Vagina (tissue), 2 donors: ENCODE measurements at regions not wholly inside any gene's neighbourhood (a gene's known extent, or its start where the extent isn't known, plus 50 kb on each side); places are given as distances from the start of the nearest gene placed in this dataset.

ENCODE experiments used
- POLR2A ChIP-seq, 2 donors: fragments of 450-650 bp; IDR thresholded peaks; one replicate each; pipeline ENCODE4 v1.6.1; 2017; ENCODE audit warnings: antibody characterized with exemption in 2 of 2, mild to moderate bottlenecking in 2 of 2, moderate library complexity in 2 of 2
- TF ChIP-seq, protein P1 (sequence below), 3 experiments: fragments of 450-650 bp in 2 of 3; fragments of 200-600 bp in 1 of 3; sonication (generic) in 1 of 3; IDR thresholded peaks; one replicate each; pipeline ENCODE4 v1.5.1; 2017 to 2019; ENCODE audit warnings: antibody characterized with exemption in 3 of 3, mild to moderate bottlenecking in 2 of 3, moderate library complexity in 2 of 3

GRCh38 chr3:35144011-35144410 is 495.3 kb upstream of the ARPP21 start:
- TF ChIP-seq, protein P1, sequence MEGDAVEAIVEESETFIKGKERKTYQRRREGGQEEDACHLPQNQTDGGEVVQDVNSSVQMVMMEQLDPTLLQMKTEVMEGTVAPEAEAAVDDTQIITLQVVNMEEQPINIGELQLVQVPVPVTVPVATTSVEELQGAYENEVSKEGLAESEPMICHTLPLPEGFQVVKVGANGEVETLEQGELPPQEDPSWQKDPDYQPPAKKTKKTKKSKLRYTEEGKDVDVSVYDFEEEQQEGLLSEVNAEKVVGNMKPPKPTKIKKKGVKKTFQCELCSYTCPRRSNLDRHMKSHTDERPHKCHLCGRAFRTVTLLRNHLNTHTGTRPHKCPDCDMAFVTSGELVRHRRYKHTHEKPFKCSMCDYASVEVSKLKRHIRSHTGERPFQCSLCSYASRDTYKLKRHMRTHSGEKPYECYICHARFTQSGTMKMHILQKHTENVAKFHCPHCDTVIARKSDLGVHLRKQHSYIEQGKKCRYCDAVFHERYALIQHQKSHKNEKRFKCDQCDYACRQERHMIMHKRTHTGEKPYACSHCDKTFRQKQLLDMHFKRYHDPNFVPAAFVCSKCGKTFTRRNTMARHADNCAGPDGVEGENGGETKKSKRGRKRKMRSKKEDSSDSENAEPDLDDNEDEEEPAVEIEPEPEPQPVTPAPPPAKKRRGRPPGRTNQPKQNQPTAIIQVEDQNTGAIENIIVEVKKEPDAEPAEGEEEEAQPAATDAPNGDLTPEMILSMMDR (IDR thresholded peaks at IDR 0.05), result no peak
- TF ChIP-seq POLR2A (IDR thresholded peaks at IDR 0.05), result no peak
